Neural progenitor cell (in vitro differentiated cells): ENCODE measurements at regions not wholly inside any gene's neighbourhood (a gene's known extent, or its start where the extent isn't known, plus 50 kb on each side); places are given as distances from the start of the nearest gene placed in this dataset.
A peak's percentile ranks its signal among the peaks of the same experiment; 100 is the strongest.

Source experiments
- DNase-seq: peaks from one replicate; pipeline ENCODE4 v3.0.0-alpha.2; 2016; ENCODE audit warnings: low spot score
- H2AFZ ChIP-seq: fragments of 200-600 bp; sonication (generic); replicated peaks from 2 replicates; pipeline ENCODE4 v1.6.1; 2016; ENCODE audit warnings: antibody characterized with exemption
- H3F3A ChIP-seq: fragments of 200-600 bp; sonication (generic); 2 replicates; pipeline ENCODE4 v1.6.1; 2016; ENCODE audit warnings: antibody characterized with exemption, low read depth
- H3K27ac ChIP-seq: fragments of 200-600 bp; sonication (generic); 2 replicates; pipeline ENCODE4 v1.5.1; 2016; ENCODE audit warnings: mild to moderate bottlenecking
- H3K27me3 ChIP-seq: fragments of 200-600 bp; sonication (generic); 2 replicates; pipeline ENCODE4 v1.6.1; 2016; ENCODE audit warnings: mild to moderate bottlenecking, moderate library complexity
- H3K36me3 ChIP-seq: fragments of 200-600 bp; sonication (generic); 2 replicates; pipeline ENCODE4 v1.5.1; 2016
- H3K4me1 ChIP-seq: fragments of 200-600 bp; sonication (generic); 2 replicates; pipeline ENCODE4 v1.6.1; 2016; ENCODE audit warnings: mixed run types
- H3K4me2 ChIP-seq: fragments of 200-600 bp; sonication (generic); 2 replicates; pipeline ENCODE4 v1.6.1; 2016
- H3K4me3 ChIP-seq: fragments of 200-600 bp; sonication (generic); 2 replicates; pipeline ENCODE4 v1.5.1; 2016
- H3K79me2 ChIP-seq: fragments of 200-600 bp; sonication (generic); 2 replicates; pipeline ENCODE4 v1.6.1; 2016; ENCODE audit warnings: low read depth
- H3K9ac ChIP-seq: fragments of 200-600 bp; sonication (generic); 2 replicates; pipeline ENCODE4 v1.6.1; 2016
- H3K9me3 ChIP-seq: fragments of 200-600 bp; sonication (generic); 2 replicates; pipeline ENCODE4 v1.5.1; 2016; ENCODE audit warnings: low read depth
- H4K20me1 ChIP-seq: fragments of 200-600 bp; sonication (generic); 2 replicates; pipeline ENCODE4 v1.6.1; 2016; ENCODE audit warnings: low read depth
- H3K27ac Mint-ChIP-seq: 3 replicates; pipeline ENCODE4 v1.8.0; 2021; ENCODE audit warnings: mixed read lengths
- H3K27me3 Mint-ChIP-seq: 2 replicates; pipeline ENCODE4 v1.8.0; 2022; ENCODE audit warnings: low read depth, mild to moderate bottlenecking, inconsistent platforms, moderate library complexity, mixed read lengths; ENCODE audit not compliant: insufficient read depth
- H3K36me3 Mint-ChIP-seq: 3 replicates; pipeline ENCODE4 v1.8.0; 2021; ENCODE audit warnings: mixed read lengths
- H3K4me1 Mint-ChIP-seq: 3 replicates; pipeline ENCODE4 v1.8.0; 2021; ENCODE audit warnings: mixed read lengths
- H3K4me3 Mint-ChIP-seq: 3 replicates; pipeline ENCODE4 v1.8.0; 2021; ENCODE audit warnings: mild to moderate bottlenecking, moderate library complexity, mixed read lengths
- H3K9me3 Mint-ChIP-seq: 3 replicates; pipeline ENCODE4 v1.8.0; 2020; ENCODE audit warnings: mixed read lengths
- EZH2 ChIP-seq: fragments of 200-600 bp; sonication (generic); IDR thresholded peaks from 2 replicates; pipeline ENCODE4 v1.6.1; 2017; ENCODE audit warnings: antibody characterized with exemption, mild to moderate bottlenecking, moderate library complexity
- EZH2phosphoT487 ChIP-seq: fragments of 200-600 bp; sonication (generic); IDR thresholded peaks from 2 replicates; pipeline ENCODE4 v1.6.1; 2017; ENCODE audit warnings: antibody characterized with exemption
- TF ChIP-seq, protein P1 (sequence below): fragments of 200-600 bp; sonication (generic); IDR thresholded peaks from 2 replicates; pipeline ENCODE4 v1.5.1; 2017; ENCODE audit warnings: antibody characterized with exemption, mild to moderate bottlenecking

- Histone ChIP-seq H3K4me1 (peaks cover 5% of the 10 kb centered on the region), H2AFZ (no peak overlapping the region)
- no peak for DNase-seq
Measured at GRCh38 chr2:144715992-144716391, 196.1 kb upstream of the ZEB2 start.

DNA sequence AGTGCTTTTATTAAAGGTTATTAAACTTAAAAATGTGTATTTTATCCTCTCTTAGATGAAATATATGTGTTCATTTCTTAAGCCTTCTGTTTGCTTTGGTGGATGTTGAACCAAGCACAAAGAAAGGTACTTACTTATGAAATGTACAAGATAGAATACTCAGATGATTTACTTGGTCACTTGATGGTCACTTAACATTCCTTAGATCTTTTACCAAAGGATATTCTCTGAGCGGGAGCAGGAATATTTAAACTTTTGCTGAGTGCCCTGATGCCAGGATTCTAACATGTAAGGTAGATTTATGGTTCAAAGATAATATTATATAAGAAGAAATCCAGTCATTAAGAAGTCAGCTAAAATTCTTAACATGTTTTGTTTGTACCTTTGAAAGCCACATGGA is 193.5 kb upstream of the ZEB2 start:
- no peaks in the 10 kb centered on the region for H3K36me3 ChIP-seq
- H3K27ac ChIP-seq: no peak overlapping the region
- Mint-ChIP-seq H3K27me3 (peaks cover 2% of the 10 kb centered on the region), H3K36me3 (no peaks in the 10 kb centered on the region), H3K27ac (no peak overlapping the region), H3K9me3 (peaks cover 15% of the 10 kb centered on the region), H3K4me3 (no peak overlapping the region), H3K4me1 (no peaks in the 10 kb centered on the region)
- H3K9ac ChIP-seq: no peak overlapping the region
- no peak for TF ChIP-seq EZH2phosphoT487
- TF ChIP-seq, protein P1, sequence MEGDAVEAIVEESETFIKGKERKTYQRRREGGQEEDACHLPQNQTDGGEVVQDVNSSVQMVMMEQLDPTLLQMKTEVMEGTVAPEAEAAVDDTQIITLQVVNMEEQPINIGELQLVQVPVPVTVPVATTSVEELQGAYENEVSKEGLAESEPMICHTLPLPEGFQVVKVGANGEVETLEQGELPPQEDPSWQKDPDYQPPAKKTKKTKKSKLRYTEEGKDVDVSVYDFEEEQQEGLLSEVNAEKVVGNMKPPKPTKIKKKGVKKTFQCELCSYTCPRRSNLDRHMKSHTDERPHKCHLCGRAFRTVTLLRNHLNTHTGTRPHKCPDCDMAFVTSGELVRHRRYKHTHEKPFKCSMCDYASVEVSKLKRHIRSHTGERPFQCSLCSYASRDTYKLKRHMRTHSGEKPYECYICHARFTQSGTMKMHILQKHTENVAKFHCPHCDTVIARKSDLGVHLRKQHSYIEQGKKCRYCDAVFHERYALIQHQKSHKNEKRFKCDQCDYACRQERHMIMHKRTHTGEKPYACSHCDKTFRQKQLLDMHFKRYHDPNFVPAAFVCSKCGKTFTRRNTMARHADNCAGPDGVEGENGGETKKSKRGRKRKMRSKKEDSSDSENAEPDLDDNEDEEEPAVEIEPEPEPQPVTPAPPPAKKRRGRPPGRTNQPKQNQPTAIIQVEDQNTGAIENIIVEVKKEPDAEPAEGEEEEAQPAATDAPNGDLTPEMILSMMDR: no peak
- no peak for TF ChIP-seq EZH2
- H3K79me2 ChIP-seq: no peaks in the 10 kb centered on the region
- H2AFZ ChIP-seq: no peak overlapping the region
- peaks cover 5% of the 10 kb centered on the region for H3K4me1 ChIP-seq
- H4K20me1 ChIP-seq: no peaks in the 10 kb centered on the region
- no peak overlapping the region for H3K4me3 ChIP-seq
- H3K4me2 ChIP-seq: no peak overlapping the region
- no peaks in the 10 kb centered on the region for H3K27me3 ChIP-seq
- H3K9me3 ChIP-seq: no peaks in the 10 kb centered on the region
- H3F3A ChIP-seq: no peaks in the 10 kb centered on the region
- DNase-seq: no peak

More at GRCh38 chr2:144715992-144716391, 196.1 kb upstream of the ZEB2 start:
- Histone ChIP-seq H3K9me3 (no peaks in the 10 kb centered on the region), H3K4me2 (no peak overlapping the region), H3K9ac (no peak overlapping the region), H3F3A (no peaks in the 10 kb centered on the region), H3K27me3 (no peaks in the 10 kb centered on the region), H3K79me2 (no peaks in the 10 kb centered on the region), H3K27ac (no peak overlapping the region), H3K36me3 (no peaks in the 10 kb centered on the region), H3K4me3 (no peak overlapping the region), H4K20me1 (no peaks in the 10 kb centered on the region)
- Mint-ChIP-seq H3K27me3 (peaks cover 2% of the 10 kb centered on the region), H3K36me3 (no peaks in the 10 kb centered on the region), H3K27ac (no peak overlapping the region), H3K4me1 (no peaks in the 10 kb centered on the region), H3K9me3 (peaks cover 15% of the 10 kb centered on the region), H3K4me3 (no peak overlapping the region)
- TF ChIP-seq EZH2phosphoT487: no peak
- no peak for TF ChIP-seq EZH2
- TF ChIP-seq, protein P1: no peak

- no peaks in the 10 kb centered on the region for H3K27me3 ChIP-seq
Measured at GRCh38 chr2:144712550-144712940, 192.6 kb upstream of the ZEB2 start.

More at GRCh38 chr2:144712550-144712940, 192.6 kb upstream of the ZEB2 start:
- H3K4me3 Mint-ChIP-seq: no peak overlapping the region
- H3K4me1 Mint-ChIP-seq: no peaks in the 10 kb centered on the region
- TF ChIP-seq EZH2: no peak
- TF ChIP-seq, protein P1: no peak
- no peak for TF ChIP-seq EZH2phosphoT487
- no peaks in the 10 kb centered on the region for H3F3A ChIP-seq
- H3K9me3 ChIP-seq: no peaks in the 10 kb centered on the region
- no peaks in the 10 kb centered on the region for H4K20me1 ChIP-seq
- peaks cover 6% of the 10 kb centered on the region for H3K9me3 Mint-ChIP-seq
- no peaks in the 10 kb centered on the region for H3K36me3 ChIP-seq
- H2AFZ ChIP-seq: peak overlapping the region; percentile 96
- H3K4me3 ChIP-seq: no peak overlapping the region
- peaks cover 5% of the 10 kb centered on the region for H3K27me3 Mint-ChIP-seq
- H3K4me2 ChIP-seq: no peak overlapping the region
- H3K4me1 ChIP-seq: peaks cover 5% of the 10 kb centered on the region
- H3K27ac ChIP-seq: no peak overlapping the region
- no peaks in the 10 kb centered on the region for H3K36me3 Mint-ChIP-seq
- no peaks in the 10 kb centered on the region for H3K79me2 ChIP-seq
- DNase-seq: no peak
- H3K27ac Mint-ChIP-seq: no peak overlapping the region
- no peak overlapping the region for H3K9ac ChIP-seq
